Non-pigmented ciliary epithelial cell (primary cell): ENCODE measurements at regions not wholly inside any gene's neighbourhood (a gene's known extent, or its start where the extent isn't known, plus 50 kb on each side); places are given as distances from the start of the nearest gene placed in this dataset.

Experiments
- DNase-seq: peaks from one replicate; pipeline ENCODE4 v3.0.0-alpha.2; 2010; ENCODE audit warnings: low read depth

DNA sequence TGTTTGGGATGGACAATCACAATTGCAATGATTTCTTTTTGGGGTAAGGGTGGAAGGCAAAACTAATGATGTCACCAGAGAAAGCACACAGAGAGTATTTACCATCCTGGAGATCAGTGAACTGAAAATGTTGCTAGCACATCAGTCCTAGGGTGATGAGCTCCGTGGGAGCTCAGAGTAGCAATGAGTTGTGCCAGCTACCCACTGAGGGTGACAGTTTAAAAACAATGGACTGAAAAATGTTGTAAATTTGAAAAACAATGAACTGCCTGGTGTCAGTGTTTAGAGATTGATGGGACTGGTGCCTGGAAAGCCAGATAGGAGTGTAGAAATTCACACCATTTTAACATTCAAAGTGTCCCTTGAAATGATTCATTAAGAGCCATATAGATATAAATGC is 198.5 kb downstream of the ATP23 start:
- DNase-seq, result no peak

DNA sequence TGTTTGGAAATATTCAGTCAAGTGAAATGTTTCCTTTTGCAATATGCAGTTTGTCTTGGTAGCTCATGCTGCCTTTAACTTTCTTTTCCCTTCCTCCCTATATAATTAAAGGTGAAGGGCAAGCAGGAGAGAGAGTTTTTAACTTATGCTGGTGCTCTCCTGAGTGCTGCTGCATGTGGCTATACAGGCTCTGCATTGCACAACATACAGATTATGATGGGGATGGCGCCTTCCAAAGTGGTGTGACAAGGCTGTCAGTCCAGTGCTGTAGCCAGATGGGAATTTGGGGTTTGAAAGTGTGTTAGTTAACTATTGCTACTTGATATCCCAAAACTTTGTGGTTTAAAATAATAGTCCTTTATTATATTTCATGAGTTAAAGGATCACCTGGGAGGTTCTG is 199.0 kb downstream of the ATP23 start:
- DNase-seq, result no peak

DNA sequence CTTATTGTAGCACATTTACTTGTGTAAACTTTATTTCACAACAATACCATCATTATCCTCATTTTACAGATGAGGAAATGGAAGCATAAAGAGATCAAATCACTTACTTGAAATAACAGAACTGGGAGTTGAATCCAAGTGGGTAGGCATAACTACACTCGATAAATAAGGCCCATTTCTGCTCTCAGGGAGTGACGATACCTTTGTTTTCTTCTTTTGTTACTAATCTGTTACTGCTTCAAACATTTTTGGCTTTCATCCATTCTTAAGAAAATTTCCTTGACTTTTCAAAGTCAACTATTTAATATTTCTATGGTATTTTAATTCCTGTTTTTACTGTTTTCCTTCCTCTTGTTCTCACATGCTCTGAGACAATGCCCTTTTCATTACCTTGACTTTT is 201.6 kb downstream of the ATP23 start:
- DNase-seq, result no peak

DNA sequence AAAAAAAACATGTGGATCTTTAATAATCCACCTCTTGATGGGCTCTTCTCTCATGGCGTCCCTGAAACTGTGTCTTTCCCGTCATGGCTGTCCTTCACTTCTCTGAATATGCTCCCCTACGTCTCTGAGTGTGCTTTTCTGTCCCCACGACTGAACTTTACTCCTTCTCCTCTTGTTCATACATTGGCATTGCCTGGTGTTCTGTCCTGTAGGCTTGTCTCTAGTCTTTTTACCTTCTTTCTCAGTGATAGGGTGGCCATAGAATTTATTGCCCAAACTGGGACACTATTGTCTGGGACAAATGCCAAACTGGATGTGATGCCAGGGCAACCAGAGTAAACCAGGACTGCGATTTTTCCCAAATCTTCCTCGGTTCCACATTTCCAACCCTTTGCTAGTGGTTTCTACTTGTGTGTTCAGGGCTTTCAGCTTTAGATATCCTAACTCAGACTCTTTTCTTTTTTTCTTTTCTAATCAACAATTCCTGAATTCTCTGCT is 202.2 kb downstream of the ATP23 start:
- no peak for DNase-seq

- DNase-seq, result peak; percentile 70
Measured at GRCh38 chr12:58148405-58148804, 207.0 kb downstream of the ATP23 start.

- no peak for DNase-seq
Measured at GRCh38 chr12:58148976-58149375, 207.6 kb downstream of the ATP23 start.

DNA sequence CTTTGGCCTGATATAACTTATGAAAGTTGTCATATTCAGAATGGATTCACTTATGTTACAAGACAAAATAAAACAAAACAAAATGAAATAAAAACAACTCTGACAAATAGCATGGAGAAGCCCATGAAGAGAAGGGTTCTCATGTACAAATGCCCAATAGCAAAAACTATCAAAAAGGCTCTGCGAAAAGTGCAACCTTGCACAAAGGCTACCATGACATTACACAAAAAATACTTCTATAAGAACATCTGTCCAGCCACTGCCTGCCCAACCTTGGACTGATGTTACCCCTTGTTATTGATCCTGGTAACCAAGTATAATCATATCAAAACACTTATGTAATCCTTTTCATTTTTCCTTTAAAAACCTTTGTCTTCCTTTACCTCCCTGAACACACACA is 213.0 kb downstream of the ATP23 start:
- DNase-seq, result no peak

DNA sequence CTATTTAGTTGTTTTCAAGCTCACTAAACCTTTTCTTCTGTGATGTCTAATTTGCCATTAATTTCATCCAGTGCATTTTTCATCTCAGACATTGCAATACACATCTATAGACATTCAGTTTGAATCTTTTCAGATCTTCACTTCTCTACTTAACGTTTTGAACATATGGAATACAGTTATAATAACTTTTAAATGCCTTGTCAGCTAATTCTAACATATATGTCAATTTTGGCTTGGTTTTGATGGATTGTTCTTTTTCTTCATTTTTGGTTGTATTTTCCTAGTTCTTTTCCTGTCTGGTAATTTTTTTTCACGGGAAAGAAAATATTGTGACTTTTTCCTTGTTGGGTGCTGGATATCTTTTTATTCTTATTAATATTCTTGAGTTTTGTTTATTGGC is 215.3 kb downstream of the ATP23 start:
- no peak for DNase-seq

- no peak for DNase-seq
Measured at GRCh38 chr12:58159941-58160340, 218.6 kb downstream of the ATP23 start.

DNA sequence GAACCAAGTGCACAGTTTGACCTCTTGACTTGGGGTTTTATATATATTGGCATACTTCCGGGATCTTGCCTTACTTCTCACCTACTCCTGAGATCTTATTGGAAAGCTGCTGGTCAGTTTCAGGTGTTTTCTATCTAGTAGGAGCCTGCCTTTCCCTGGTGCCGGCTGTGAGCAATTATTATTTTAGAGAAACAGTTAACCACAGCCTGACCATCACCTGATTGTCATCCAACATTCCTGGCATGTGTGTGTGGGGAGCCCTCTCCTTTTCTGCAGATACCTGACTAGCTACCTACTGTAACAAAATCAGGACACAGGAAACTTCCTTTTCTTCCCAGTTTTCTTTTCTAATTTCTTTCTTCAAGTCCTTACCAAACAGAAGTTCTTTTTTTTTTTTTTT is 220.4 kb downstream of the ATP23 start:
- DNase-seq, result no peak

- no peak for DNase-seq
Measured at GRCh38 chr12:58163021-58163420, 221.7 kb downstream of the ATP23 start.

DNA sequence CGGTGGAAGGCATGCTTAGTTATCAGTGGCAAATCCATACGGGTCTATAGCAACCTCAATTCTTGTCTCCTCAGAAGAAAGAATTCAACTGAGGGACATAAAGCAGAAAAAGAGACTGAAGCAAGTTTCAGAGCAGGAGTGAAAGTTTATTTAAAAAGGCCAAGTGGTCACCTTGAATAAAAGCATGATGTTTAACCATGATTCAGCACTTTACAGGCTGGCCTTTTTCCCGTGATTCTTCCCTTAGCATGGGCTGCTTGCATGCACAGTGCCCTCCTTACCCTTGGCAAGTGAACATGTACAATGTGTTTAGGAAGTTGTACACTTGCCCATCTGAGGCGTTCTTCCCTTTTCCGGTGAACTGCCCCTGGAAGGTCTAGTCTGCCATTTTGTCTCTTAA is 225.3 kb downstream of the ATP23 start:
- no peak for DNase-seq

- DNase-seq, result no peak
Measured at GRCh38 chr12:58167622-58168021, 226.3 kb downstream of the ATP23 start.

DNA sequence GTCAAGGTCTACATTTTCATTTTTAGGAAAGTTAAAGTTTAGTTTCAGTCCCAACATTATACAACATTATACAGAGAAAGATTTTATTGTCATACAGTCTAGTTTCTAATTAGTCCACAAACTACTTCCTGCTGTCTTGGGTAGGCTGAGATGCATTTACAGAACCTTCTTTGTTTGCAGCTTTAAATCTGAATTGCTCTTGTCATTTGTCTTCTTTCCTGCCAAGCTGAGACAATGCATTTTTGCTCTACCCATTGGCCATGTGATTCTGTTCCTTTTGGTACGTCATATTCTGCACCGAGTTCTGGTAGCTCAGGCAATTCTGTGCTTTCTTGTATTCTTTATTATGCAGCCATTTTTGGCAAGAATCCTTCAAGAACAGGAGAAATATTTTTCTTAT is 228.5 kb downstream of the ATP23 start:
- no peak for DNase-seq

DNA sequence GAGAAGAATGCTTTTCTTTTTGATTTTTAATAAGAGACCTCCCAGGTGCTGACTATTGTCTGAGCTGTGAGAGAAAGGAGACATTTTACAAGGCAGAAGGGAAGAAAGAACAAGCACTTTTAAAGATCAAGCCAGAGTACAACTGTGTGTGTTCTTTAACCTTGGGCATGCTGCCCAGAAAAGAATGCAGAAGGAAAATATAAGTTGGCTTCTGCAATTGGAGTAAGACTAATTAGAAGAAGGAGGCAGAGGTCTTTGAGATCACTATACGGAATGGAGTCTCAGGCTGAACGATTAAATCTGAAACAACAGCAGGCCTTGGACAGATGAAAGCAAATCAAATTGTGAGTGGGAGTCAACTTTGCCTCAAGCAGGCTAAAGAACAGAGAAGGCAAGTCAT is 230.5 kb downstream of the ATP23 start:
- peak; percentile 3 for DNase-seq

- no peak for DNase-seq
Measured at GRCh38 chr12:58172433-58173073, 231.2 kb downstream of the ATP23 start.

- no peak for DNase-seq
Measured at GRCh38 chr12:58174316-58174715, 232.9 kb downstream of the ATP23 start.

DNA sequence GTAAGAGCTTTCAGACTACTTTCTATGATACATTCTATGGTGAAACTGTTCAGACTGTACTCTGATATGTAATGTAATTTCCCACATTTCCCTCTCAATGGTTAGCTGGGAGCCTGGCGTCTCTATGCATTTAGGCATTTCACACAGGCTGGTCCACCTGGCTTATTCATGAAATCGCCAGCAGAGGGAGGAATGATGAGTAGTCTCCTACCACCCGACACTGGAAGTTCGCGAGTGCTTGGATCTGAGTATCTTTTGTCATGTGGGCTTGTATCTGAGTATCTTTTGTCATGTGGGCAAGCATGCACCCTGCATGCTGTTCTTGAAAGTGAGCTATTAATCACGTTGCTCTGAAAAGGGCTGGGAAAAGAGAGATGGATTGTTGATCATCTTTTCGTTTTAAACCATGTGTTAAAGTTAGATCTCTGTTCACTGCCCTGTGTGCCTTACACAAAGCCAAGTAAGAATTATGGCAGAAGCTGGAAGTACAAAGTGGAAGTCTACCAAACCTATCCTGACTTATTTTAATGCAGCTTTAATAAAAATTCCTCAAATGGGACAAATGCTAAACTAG is 235.0 kb downstream of the ATP23 start:
- peak; percentile 2 for DNase-seq

DNA sequence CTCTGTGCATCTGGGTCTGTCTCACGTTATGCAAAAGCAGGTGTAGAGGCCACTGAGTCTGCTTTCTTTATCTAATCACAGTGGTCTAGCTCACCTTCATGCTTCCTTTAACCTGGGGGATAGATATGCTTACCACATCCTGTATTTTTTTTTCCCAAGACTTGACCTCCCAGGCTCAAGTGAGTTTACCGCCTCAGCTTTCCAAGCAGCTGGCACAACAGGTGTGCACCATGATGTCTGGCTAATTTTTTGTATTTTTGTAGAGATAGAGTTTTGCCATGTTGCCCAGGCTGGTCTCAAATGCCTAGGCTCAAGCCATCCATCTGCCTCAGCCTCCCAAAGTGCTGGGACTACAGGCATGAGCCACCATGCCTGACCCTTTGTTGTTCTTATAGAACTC is 236.0 kb downstream of the ATP23 start:
- DNase-seq, result no peak

DNA sequence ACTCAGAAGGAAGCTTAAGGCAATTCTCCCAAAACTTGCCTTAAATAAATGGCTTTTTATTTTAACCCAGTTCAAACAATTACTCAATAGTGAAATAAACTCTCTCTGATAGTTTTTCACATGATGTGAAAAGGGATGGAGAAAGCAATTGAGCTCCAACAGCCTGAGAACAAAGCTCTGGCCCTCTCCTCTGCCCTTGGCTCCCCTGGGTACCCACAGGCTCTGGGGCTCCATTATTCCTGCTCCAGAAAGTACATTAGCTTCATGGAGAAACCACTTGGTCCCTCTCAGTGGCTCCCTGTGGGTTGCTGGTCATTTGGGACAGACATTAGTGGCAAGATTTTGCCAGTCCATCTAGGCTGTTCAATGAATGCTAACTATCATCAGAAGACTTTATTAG is 242.8 kb downstream of the ATP23 start:
- DNase-seq, result no peak

GRCh38 chr12:58186401-58186800 is 245.0 kb downstream of the ATP23 start:
- no peak for DNase-seq

- no peak for DNase-seq
Measured at GRCh38 chr12:58186914-58187313, 245.5 kb downstream of the ATP23 start.

- DNase-seq, result no peak
Measured at GRCh38 chr12:58189030-58189429, 247.7 kb downstream of the ATP23 start.

DNA sequence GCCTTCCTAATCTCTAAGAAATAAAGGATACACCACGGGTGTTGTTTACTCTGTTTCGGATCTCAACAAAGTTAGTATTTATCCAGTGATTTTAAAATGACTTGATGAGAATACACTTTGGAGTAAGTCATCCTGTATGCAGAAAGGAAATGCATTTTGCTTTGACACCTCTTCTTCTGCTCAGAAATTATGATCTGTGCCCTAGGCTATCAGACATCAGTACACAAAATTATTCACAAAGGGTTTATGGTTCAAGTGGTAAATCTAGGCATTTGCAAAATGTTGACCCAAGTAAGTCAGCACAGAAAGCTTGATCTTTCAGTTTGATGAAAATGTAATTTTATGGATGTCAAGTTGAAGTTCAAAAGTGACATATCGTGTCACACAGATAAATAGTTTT is 248.5 kb downstream of the ATP23 start:
- DNase-seq, result no peak
